IMR-90 (cell line): ENCODE measurements at regions not wholly inside any gene's neighbourhood (a gene's known extent, or its start where the extent isn't known, plus 50 kb on each side); places are given as distances from the start of the nearest gene placed in this dataset.

Experiments
- ATAC-seq: fragments of 200-7000 bp; cut with Tn5 transposase; 2 replicates; pipeline ENCODE4 v1.9.1; 2020; ENCODE audit warnings: low read depth, mild to moderate bottlenecking, moderate library complexity
- BruUV-seq: library from RNA; stranded (reverse); fragments of 400-500 nt; replicated peaks from 2 replicates; lab custom pipeline; 2021; lab: Mats Ljungman, UMichigan
- CTCF ChIA-PET: fragments of 300-600 bp; formaldehyde crosslinking; extraction: SDS; loops from one replicate; lab custom pipeline; 2021; ENCODE audit warnings: antibody characterized with exemption; lab: Yijun Ruan, JAX
- POLR2A ChIA-PET: fragments of 300-600 bp; sonication (Branson Sonifier 250); formaldehyde crosslinking; loops from one replicate; lab custom pipeline; 2022; ENCODE audit warnings: antibody characterized with exemption; ENCODE audit not compliant: unreplicated experiment; lab: Charles Lee
- DNase-seq: peaks from one replicate; pipeline ENCODE4 v3.0.0; 2013
- H2AFZ ChIP-seq: replicated peaks from 2 replicates; pipeline ENCODE3; 2013; ENCODE audit warnings: low read length, mild to moderate bottlenecking; ENCODE audit not compliant: poor library complexity
- H2AK5ac ChIP-seq: 2 replicates; pipeline ENCODE4 v1.6.1; 2013; ENCODE audit warnings: low read depth, low read length, inconsistent platforms
- H2AK9ac ChIP-seq: replicated peaks from 2 replicates; pipeline ENCODE3; 2013; ENCODE audit warnings: mild to moderate bottlenecking, low read depth, low read length, moderate library complexity; ENCODE audit not compliant: poor library complexity
- H2BK120ac ChIP-seq: 2 replicates; pipeline ENCODE4 v1.6.1; 2013; ENCODE audit warnings: low read depth, low read length, inconsistent platforms
- H2BK15ac ChIP-seq: 3 replicates; pipeline ENCODE4 v1.6.1; 2013; ENCODE audit warnings: low read depth, low read length, inconsistent platforms
- H2BK20ac ChIP-seq: 2 replicates; pipeline ENCODE4 v1.6.1; 2013; ENCODE audit warnings: low read depth, mild to moderate bottlenecking, inconsistent platforms, low read length, moderate library complexity
- H2BK5ac ChIP-seq: 2 replicates; pipeline ENCODE4 v1.6.1; 2013; ENCODE audit warnings: mild to moderate bottlenecking, low read depth, low read length, inconsistent platforms; ENCODE audit not compliant: poor library complexity, severe bottlenecking
- H3K14ac ChIP-seq: replicated peaks from 2 replicates; pipeline ENCODE4 v1.6.1; 2013; ENCODE audit warnings: low read depth, low read length, inconsistent platforms
- H3K18ac ChIP-seq: 2 replicates; pipeline ENCODE4 v1.6.1; 2013; ENCODE audit warnings: low read depth, low read length, control low read depth
- H3K23ac ChIP-seq: 2 replicates; pipeline ENCODE4 v1.6.1; 2013; ENCODE audit warnings: low read depth, low read length, inconsistent platforms
- H3K27ac ChIP-seq: 2 replicates; pipeline ENCODE4 v1.5.1; 2013; ENCODE audit warnings: mild to moderate bottlenecking, control low read depth, low read length; ENCODE audit not compliant: insufficient read depth
- H3K27me3 ChIP-seq: 2 replicates; pipeline ENCODE4 v1.6.1; 2013; ENCODE audit warnings: low read length; ENCODE audit not compliant: control insufficient read depth, insufficient read depth
- H3K36me3 ChIP-seq: 2 replicates; pipeline ENCODE4 v1.6.1; 2013; ENCODE audit warnings: low read length, mixed read lengths; ENCODE audit not compliant: control insufficient read depth, insufficient read depth
- H3K4ac ChIP-seq: 2 replicates; pipeline ENCODE4 v1.6.1; 2013; ENCODE audit warnings: low read depth, low read length, inconsistent platforms
- H3K4me1 ChIP-seq: 2 replicates; pipeline ENCODE4 v1.6.1; 2013; ENCODE audit warnings: low read length, mixed read lengths; ENCODE audit not compliant: control insufficient read depth, insufficient read depth
- H3K4me2 ChIP-seq: 2 replicates; pipeline ENCODE4 v1.6.1; 2013; ENCODE audit warnings: low read depth, mild to moderate bottlenecking, control low read depth, low read length, moderate library complexity
- H3K4me3 ChIP-seq: 2 replicates; pipeline ENCODE4 v1.5.1; 2013; ENCODE audit warnings: low read depth, mild to moderate bottlenecking, control low read depth, low read length, moderate library complexity; ENCODE audit not compliant: insufficient read depth
- H3K56ac ChIP-seq: 2 replicates; pipeline ENCODE4 v1.6.1; 2013; ENCODE audit warnings: low read length, inconsistent platforms; ENCODE audit not compliant: insufficient read depth; ENCODE audit errors: extremely low read depth
- H3K79me1 ChIP-seq, 2 experiments: 2 replicates each; pipeline ENCODE4 v1.6.1; 2013; ENCODE audit warnings: low read length in 2 of 2, inconsistent platforms in 1 of 2, low read depth in 1 of 2
- H3K9ac ChIP-seq: 2 replicates; pipeline ENCODE4 v1.6.1; 2013; ENCODE audit warnings: low read depth, low read length, control low read depth
- H3K9me1 ChIP-seq: 2 replicates; pipeline ENCODE4 v1.6.1; 2013; ENCODE audit warnings: low read length, inconsistent platforms; ENCODE audit not compliant: insufficient read depth
- H3K9me3 ChIP-seq: 2 replicates; pipeline ENCODE4 v1.6.1; 2013; ENCODE audit warnings: low read length; ENCODE audit not compliant: control insufficient read depth, insufficient read depth
- H4K20me1 ChIP-seq: 2 replicates; pipeline ENCODE4 v1.6.1; 2013; ENCODE audit warnings: low read length, inconsistent platforms; ENCODE audit not compliant: insufficient read depth
- H4K5ac ChIP-seq: 2 replicates; pipeline ENCODE4 v1.6.1; 2013; ENCODE audit warnings: mild to moderate bottlenecking, low read depth, low read length, control low read depth
- H4K8ac ChIP-seq, 2 experiments: 2 replicates each; pipeline ENCODE4 v1.6.1; 2013; ENCODE audit warnings: low read depth in 2 of 2, low read length in 2 of 2, control low read depth in 1 of 2, inconsistent platforms in 1 of 2
- H4K91ac ChIP-seq: 2 replicates; pipeline ENCODE4 v1.6.1; 2013; ENCODE audit warnings: low read depth, low read length, inconsistent platforms; ENCODE audit not compliant: insufficient read depth
- BHLHE40 ChIP-seq: fragments of 150-350 bp; IDR thresholded peaks from 2 replicates; pipeline ENCODE4 v1.6.1; 2016; ENCODE audit warnings: mild to moderate bottlenecking, low read depth, low read length
- CEBPB ChIP-seq: IDR thresholded peaks from 2 replicates; pipeline ENCODE4 v1.6.1; 2012; ENCODE audit warnings: low read depth, low read length, improper control_type of control experiment
- MAFK ChIP-seq: IDR thresholded peaks from 2 replicates; pipeline ENCODE4 v1.6.1; 2012; ENCODE audit warnings: low read depth, low read length, improper control_type of control experiment
- MAZ ChIP-seq: IDR thresholded peaks from 2 replicates; pipeline ENCODE4 v1.6.1; 2012; ENCODE audit warnings: low read depth, mild to moderate bottlenecking, low read length, improper control_type of control experiment, moderate library complexity, borderline replicate concordance
- NFE2L2 ChIP-seq: fragments of 150-350 bp; IDR thresholded peaks from 2 replicates; pipeline ENCODE4 v1.6.1; 2016; ENCODE audit warnings: low read depth, mild to moderate bottlenecking, low read length
- POLR2A ChIP-seq: IDR thresholded peaks from 2 replicates; pipeline ENCODE4 v1.6.1; 2012; ENCODE audit warnings: mild to moderate bottlenecking, low read depth, low read length
- SMC3 ChIP-seq: fragments of 150-350 bp; IDR thresholded peaks from 2 replicates; pipeline ENCODE4 v1.6.1; 2016; ENCODE audit warnings: low read depth, mild to moderate bottlenecking, antibody characterized with exemption, low read length, moderate library complexity
- WGBS, 2 experiments: methylation state at CpG; one replicate each; pipeline versions ENCODE4 v1.1.5 to v1.1.7; 2013; ENCODE audit warnings: missing lambda C conversion rate in 2 of 2; ENCODE audit not compliant: insufficient read length in 1 of 2; ENCODE audit errors: extremely low coverage in 2 of 2; 5-methylcytosine and 5-hydroxymethylcytosine counted together
- dilution Hi-C: fragments of 300-500 bp; cut with HindIII; formaldehyde crosslinking; loops from one replicate; pipeline ENCODE4 v1.14.3; 2018; ENCODE audit warnings: low sequenced_read_pairs; ENCODE audit not compliant: unreplicated experiment
- in situ Hi-C: fragments of 300-500 bp; cut with MboI; formaldehyde crosslinking; loops from 3 replicates; pipeline ENCODE4 v1.14.3; 2019; ENCODE audit warnings: low sequenced_read_pairs, inconsistent platforms, mixed read lengths
- intact Hi-C: fragments of 100-400 bp; cut with micrococcal nuclease; formaldehyde crosslinking; loops from 2 replicates; pipeline ENCODE4 v1.10.0; 2022
- TF ChIP-seq, protein P1 (sequence below): conservative IDR thresholded peaks from 2 replicates; pipeline ENCODE4 v1.5.1; 2012; ENCODE audit warnings: mild to moderate bottlenecking, low read depth, low read length, improper control_type of control experiment
- TF ChIP-seq, protein P2 (sequence below): fragments of 150-350 bp; IDR thresholded peaks from 2 replicates; pipeline ENCODE4 v1.6.1; 2017; ENCODE audit warnings: mild to moderate bottlenecking, antibody characterized with exemption, low read length, low read depth

DNA sequence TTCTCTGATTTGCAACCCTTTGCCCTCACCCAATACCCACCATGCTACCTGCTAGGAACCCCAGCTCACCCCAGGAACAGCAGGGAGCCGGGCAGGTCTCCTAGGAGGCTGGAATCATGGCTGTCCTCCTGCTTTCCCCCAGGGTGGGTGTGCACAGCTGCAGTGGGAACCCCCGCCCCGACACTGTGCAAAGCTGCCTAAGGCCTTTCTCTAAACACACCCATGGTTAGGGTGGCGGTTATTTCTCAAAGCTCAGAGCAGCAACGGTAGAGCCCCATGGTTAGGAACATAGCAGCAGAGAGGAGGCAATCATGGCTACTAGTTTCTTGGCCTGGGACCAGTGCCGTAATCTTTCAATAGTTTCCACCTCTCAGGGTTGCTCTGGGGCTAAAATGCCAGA lies 52.2 kb downstream of the ABCC12 start:
- Histone ChIP-seq H3K18ac (no peak overlapping the region), H2BK120ac (no peak overlapping the region), H4K91ac (no peak overlapping the region), H3K4me1 (no peaks in the 10 kb centered on the region; the same call in 1 of the 2 replicates), H3K27me3 (peaks cover 11% of the 10 kb centered on the region; the same call in 1 of the 2 replicates), H2AFZ (no peak overlapping the region), H3K36me3 (no peaks in the 10 kb centered on the region), H3K79me1 (no peaks in the 10 kb centered on the region), H3K56ac (no peak overlapping the region), H2BK20ac (no peak overlapping the region), H3K23ac (no peak overlapping the region), H3K9ac (no peak overlapping the region), H2BK15ac (no peak overlapping the region), H4K20me1 (no peaks in the 10 kb centered on the region), H3K4me3 (no peak overlapping the region), H3K9me1 (no peaks in the 10 kb centered on the region), H2BK5ac (no peak overlapping the region), H3K27ac (no peak overlapping the region), H3K14ac (no peak overlapping the region), H3K4ac (no peak overlapping the region), H3K9me3 (no peaks in the 10 kb centered on the region), H3K4me2 (no peak overlapping the region), H2AK9ac (no peak overlapping the region), H2AK5ac (no peak overlapping the region), H4K8ac (no peak overlapping the region), H4K5ac (no peak overlapping the region)
- no CpG with 5 or more reads among the region's 6 CpGs for WGBS, 2 experiments
- ChIA-PET POLR2A (no interaction called here), CTCF (no interaction called here)
- dilution Hi-C loops (no loop called here), intact Hi-C loops (no loop called here), in situ Hi-C loops (no loop called here)
- TF ChIP-seq MAZ (no peak), SMC3 (no peak), POLR2A (no peak), CEBPB (no peak), NFE2L2 (no peak), BHLHE40 (no peak), MAFK (no peak)
- TF ChIP-seq, protein P1, sequence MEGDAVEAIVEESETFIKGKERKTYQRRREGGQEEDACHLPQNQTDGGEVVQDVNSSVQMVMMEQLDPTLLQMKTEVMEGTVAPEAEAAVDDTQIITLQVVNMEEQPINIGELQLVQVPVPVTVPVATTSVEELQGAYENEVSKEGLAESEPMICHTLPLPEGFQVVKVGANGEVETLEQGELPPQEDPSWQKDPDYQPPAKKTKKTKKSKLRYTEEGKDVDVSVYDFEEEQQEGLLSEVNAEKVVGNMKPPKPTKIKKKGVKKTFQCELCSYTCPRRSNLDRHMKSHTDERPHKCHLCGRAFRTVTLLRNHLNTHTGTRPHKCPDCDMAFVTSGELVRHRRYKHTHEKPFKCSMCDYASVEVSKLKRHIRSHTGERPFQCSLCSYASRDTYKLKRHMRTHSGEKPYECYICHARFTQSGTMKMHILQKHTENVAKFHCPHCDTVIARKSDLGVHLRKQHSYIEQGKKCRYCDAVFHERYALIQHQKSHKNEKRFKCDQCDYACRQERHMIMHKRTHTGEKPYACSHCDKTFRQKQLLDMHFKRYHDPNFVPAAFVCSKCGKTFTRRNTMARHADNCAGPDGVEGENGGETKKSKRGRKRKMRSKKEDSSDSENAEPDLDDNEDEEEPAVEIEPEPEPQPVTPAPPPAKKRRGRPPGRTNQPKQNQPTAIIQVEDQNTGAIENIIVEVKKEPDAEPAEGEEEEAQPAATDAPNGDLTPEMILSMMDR, result no peak
- TF ChIP-seq, protein P2, sequence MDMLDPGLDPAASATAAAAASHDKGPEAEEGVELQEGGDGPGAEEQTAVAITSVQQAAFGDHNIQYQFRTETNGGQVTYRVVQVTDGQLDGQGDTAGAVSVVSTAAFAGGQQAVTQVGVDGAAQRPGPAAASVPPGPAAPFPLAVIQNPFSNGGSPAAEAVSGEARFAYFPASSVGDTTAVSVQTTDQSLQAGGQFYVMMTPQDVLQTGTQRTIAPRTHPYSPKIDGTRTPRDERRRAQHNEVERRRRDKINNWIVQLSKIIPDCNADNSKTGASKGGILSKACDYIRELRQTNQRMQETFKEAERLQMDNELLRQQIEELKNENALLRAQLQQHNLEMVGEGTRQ, result no peak
- ATAC-seq, result no peak
- no TSS peak for BruUV-seq
- DNase-seq, result no peak
